Stimulated activated CD8-positive, alpha-beta memory T cell treated with anti-CD3 and anti-CD28 coated beads, Interleukin-4, amount 100 ng/mL, for 48 hours (primary cell): ENCODE measurements at regions not wholly inside any gene's neighbourhood (a gene's known extent, or its start where the extent isn't known, plus 50 kb on each side); places are given as distances from the start of the nearest gene placed in this dataset.

Source experiments
- DNase-seq: peaks from one replicate; pipeline ENCODE4 v3.0.0-alpha.2; 2020

- DNase-seq, result no peak
These were observed 233.6 kb upstream of the TGFBR2 start for GRCh38 chr3:30372837-30373236.

- no peak for DNase-seq
These were observed 221.8 kb upstream of the TGFBR2 start for GRCh38 chr3:30384546-30385072.

- no peak for DNase-seq
These were observed 213.3 kb upstream of the TGFBR2 start for GRCh38 chr3:30393079-30393478.

GRCh38 chr3:30397030-30397429 lies 209.4 kb upstream of the TGFBR2 start:
- DNase-seq, result no peak

- no peak for DNase-seq
These were observed 206.8 kb upstream of the TGFBR2 start for GRCh38 chr3:30399394-30400181.

GRCh38 chr3:30400926-30401325 lies 205.5 kb upstream of the TGFBR2 start:
- DNase-seq, result no peak

- no peak for DNase-seq
These were observed 204.4 kb upstream of the TGFBR2 start for GRCh38 chr3:30401971-30402370.

GRCh38 chr3:30407651-30408050 lies 198.8 kb upstream of the TGFBR2 start:
- DNase-seq, result no peak

GRCh38 chr3:30408105-30408557 lies 198.3 kb upstream of the TGFBR2 start:
- DNase-seq, result no peak

GRCh38 chr3:30418443-30418842 lies 188.0 kb upstream of the TGFBR2 start:
- no peak for DNase-seq

- no peak for DNase-seq
These were observed 185.1 kb upstream of the TGFBR2 start for GRCh38 chr3:30421266-30421665.

- no peak for DNase-seq
These were observed 180.0 kb upstream of the TGFBR2 start for GRCh38 chr3:30426293-30426993.

- DNase-seq, result no peak
These were observed 178.2 kb upstream of the TGFBR2 start for GRCh38 chr3:30428251-30428650.

- no peak for DNase-seq
These were observed 170.5 kb upstream of the TGFBR2 start for GRCh38 chr3:30435861-30436331.

GRCh38 chr3:30437171-30437601 lies 169.2 kb upstream of the TGFBR2 start:
- DNase-seq, result no peak

- DNase-seq, result no peak
These were observed 168.3 kb upstream of the TGFBR2 start for GRCh38 chr3:30438126-30438525.

GRCh38 chr3:30439451-30440053 lies 166.8 kb upstream of the TGFBR2 start:
- DNase-seq, result no peak

GRCh38 chr3:30440147-30440604 lies 166.2 kb upstream of the TGFBR2 start:
- no peak for DNase-seq

- DNase-seq, result no peak
These were observed 165.5 kb upstream of the TGFBR2 start for GRCh38 chr3:30440880-30441279.

- no peak for DNase-seq
These were observed 162.4 kb upstream of the TGFBR2 start for GRCh38 chr3:30443756-30444673.

- no peak for DNase-seq
These were observed 157.7 kb upstream of the TGFBR2 start for GRCh38 chr3:30448450-30449289.
